ENCODE measurements at regions not wholly inside any gene's neighbourhood (a gene's known extent, or its start where the extent isn't known, plus 50 kb on each side); places are given as distances from the start of the nearest gene placed in this dataset.
"Not testable (repeated sequence)": the region's sequence is repeated elsewhere in the genome, so short reads cannot be mapped to it uniquely, and the experiment has no call there.

DNA sequence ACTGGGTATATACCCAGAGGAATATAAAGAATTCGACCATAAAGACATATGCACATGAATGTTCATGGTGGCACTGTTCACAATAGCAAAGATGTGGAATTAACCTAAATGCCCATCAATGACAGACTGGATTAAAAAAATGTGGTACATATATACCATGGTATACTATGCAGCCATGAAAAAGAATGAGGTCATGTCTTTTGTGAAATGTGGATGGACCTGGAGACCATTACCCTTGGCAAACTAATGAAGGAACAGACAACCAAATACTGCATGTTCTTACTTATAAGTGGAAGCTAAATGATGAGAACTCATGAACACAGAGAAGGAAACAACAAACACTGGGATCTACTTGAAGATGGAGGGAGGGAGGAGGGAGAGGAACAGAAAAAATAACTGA lies 186.7 kb upstream of the SSTR4 start:
- H3K4me3 ChIP-seq (ENCODE audit: low read depth, low read length): no peak overlapping the region
- no peak for DNase-seq (ENCODE audit: low read depth)
- TF ChIP-seq, protein P1, sequence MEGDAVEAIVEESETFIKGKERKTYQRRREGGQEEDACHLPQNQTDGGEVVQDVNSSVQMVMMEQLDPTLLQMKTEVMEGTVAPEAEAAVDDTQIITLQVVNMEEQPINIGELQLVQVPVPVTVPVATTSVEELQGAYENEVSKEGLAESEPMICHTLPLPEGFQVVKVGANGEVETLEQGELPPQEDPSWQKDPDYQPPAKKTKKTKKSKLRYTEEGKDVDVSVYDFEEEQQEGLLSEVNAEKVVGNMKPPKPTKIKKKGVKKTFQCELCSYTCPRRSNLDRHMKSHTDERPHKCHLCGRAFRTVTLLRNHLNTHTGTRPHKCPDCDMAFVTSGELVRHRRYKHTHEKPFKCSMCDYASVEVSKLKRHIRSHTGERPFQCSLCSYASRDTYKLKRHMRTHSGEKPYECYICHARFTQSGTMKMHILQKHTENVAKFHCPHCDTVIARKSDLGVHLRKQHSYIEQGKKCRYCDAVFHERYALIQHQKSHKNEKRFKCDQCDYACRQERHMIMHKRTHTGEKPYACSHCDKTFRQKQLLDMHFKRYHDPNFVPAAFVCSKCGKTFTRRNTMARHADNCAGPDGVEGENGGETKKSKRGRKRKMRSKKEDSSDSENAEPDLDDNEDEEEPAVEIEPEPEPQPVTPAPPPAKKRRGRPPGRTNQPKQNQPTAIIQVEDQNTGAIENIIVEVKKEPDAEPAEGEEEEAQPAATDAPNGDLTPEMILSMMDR (IDR thresholded peaks at IDR 0.05; ENCODE audit: insufficient read depth, low read length): no peak

DNA sequence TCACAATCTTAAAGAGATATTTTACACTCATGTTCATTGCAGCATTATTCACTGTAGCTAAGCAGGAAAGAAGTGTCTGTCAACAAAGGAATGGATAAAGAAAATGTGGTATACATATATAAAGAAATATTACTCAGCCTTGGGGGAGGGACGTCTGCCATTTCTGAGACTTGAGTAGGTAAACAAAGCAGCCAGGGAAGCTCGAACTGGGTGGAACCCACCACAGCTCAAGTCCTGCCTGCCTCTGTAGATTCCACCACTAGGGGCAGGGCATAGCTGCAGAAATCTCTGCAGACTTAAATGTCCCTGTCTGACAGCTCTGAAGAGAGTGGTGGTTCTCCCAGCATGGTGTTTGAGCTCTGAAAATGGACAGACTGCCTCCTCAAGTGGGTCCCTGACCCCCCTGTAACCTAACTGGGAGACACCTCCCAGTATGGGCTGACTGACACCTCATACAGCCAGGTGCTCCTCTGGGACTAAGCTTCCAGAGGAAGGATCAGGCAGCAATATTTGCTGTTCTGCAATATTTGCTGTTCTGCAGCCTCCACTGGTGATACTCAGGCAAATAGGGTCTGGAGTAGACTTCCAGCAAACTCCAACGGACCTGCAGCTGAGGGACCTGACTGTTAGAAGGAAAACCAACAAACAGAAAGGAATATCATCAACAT lies 183.3 kb upstream of the SSTR4 start:
- H3K4me3 ChIP-seq (ENCODE audit: low read depth, low read length): not testable (repeated sequence)
- peak; percentile 41 for DNase-seq (ENCODE audit: low read depth)
- TF ChIP-seq, protein P1 (IDR thresholded peaks at IDR 0.05; ENCODE audit: insufficient read depth, low read length): peak; percentile 73

DNA sequence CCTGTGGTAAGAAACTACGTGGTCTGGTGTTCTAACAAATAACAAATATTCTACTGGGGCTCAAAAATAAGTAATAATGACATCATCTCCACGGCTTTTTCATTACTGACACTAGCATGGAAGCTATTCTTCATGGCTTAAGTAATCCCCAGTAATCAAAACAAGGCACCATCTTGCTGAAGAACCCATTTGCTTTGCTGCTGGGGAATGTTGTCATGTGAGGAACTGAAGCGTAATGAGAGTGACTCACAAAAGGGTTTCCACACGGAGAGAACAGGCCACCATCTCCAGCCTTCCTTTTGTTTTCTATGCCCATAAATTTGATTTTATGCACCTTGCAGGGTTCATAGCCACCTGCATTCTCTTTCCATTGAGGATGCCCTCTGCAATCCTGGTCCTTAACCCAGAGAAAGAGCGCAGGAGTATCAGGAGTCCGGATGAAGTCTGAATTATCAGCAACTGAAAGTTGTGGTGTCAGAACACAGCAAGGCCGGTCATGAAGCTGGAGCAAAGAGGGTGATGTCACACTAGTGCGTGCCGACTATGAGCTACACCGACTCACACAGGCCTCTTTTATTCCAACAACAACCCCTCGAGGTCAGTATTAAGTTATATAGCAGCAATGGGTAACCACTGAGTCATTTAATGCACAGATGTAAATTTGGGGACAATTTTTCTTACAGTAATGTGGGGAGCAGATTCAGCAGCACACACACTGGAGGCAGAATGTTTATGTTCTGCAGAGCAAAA lies 173.7 kb upstream of the SSTR4 start:
- no peak for DNase-seq (ENCODE audit: low read depth)
- H3K4me3 ChIP-seq (ENCODE audit: low read depth, low read length): no peak overlapping the region
- TF ChIP-seq, protein P1 (IDR thresholded peaks at IDR 0.05; ENCODE audit: insufficient read depth, low read length): no peak

DNA sequence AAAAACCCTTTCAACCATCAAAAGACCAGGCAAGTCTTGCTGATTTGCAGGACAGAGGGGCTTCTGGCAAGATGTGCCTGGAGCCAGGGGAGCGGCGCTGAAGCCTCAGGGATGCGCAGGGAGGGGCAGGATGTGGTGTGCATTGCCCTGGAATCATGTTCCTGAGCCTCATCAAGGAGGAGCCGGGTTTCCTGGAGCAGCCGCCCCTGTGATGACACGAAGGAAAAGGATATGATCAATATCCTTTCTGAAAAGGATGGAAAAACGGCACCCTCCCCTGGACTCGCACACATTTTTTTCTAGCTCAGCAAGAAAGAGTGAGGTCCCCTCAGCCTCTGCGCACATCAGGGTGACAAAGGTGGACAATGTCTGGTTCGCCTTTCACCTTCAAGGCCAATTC lies 173.1 kb upstream of the SSTR4 start:
- DNase-seq (ENCODE audit: low read depth): no peak
- TF ChIP-seq, protein P1 (IDR thresholded peaks at IDR 0.05; ENCODE audit: insufficient read depth, low read length): no peak
- H3K4me3 ChIP-seq (ENCODE audit: low read depth, low read length): no peak overlapping the region

DNA sequence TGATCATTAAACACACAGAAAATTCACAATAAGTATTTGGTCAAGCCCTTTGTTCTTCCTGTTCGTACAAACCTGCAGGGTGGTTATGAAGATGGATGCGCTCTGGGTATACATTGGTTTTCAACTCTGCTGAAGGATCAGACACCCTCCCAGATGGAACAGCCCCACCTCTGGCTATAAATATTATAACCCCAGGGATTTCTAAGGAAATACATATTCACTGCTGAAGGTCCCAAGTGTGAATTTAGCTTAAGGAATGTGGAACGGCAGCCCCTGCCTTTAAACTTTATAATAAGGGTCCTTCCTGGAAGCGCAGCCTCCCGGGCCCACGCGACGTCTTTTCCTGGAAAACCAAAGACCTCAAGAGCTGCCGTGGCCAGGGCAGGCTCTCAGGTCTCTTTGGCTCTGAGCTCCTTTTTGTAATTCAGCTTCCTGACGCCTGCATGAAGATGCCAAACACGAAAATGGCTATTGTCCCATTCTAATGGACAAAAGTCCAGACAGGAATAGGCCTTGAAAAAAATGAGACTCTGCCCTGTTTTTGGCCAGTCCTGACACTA lies 172.4 kb upstream of the SSTR4 start:
- no peak for DNase-seq (ENCODE audit: low read depth)
- H3K4me3 ChIP-seq (ENCODE audit: low read depth, low read length): no peak overlapping the region
- TF ChIP-seq, protein P1 (IDR thresholded peaks at IDR 0.05; ENCODE audit: insufficient read depth, low read length): no peak

DNA sequence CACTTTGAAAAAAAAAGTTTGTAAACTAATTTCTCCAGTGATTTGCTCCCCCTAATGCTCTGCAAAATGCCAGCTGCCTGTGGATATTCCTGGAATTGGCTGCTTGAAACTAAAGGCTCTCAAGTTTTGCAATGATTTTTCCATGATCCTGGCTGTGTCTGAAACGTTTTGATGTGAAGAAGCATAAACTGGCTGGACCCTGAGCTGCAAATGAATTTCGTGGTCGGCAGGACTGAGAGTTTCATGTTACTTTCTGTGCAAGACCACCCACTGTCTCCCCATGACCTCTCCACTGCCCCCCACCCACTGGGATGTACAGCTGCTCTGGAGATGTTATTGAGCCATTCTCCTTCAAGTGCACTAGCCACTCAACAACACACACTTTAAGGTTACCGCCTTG lies 171.3 kb upstream of the SSTR4 start:
- no peak overlapping the region for H3K4me3 ChIP-seq (ENCODE audit: low read depth, low read length)
- no peak for DNase-seq (ENCODE audit: low read depth)
- TF ChIP-seq, protein P1 (IDR thresholded peaks at IDR 0.05; ENCODE audit: insufficient read depth, low read length): no peak

Data from fibroblast of the aortic adventitia (primary cell).